ENCODE measurements at regions not wholly inside any gene's neighbourhood (a gene's known extent, or its start where the extent isn't known, plus 50 kb on each side); places are given as distances from the start of the nearest gene placed in this dataset.

GRCh38 chr13:58963321-58963720 lies 1200.4 kb downstream of the DIAPH3 start:
- CTCF ChIA-PET, result interaction anchor here (1.2 kb wide), 1 partner anchor 1338 kb away, joined by 5 read pairs; no protein-coding TSS in a partner anchor
- no peaks in the 10 kb centered on the region for H3K36me3 ChIP-seq (replicated peaks in 1 of 2; ENCODE audit: control insufficient read depth in 1 of 2, insufficient read depth in 2 of 2, low read length in 1 of 2)
- H3K9ac ChIP-seq, result no peak overlapping the region
- no peaks in the 10 kb centered on the region for H3K9me2 ChIP-seq
- no peak overlapping the region for H3K4me3 ChIP-seq (ENCODE audit: low read depth in 2 of 2, low read length in 1 of 2)
- no peak overlapping the region for H3K27ac ChIP-seq (ENCODE audit: low read depth in 2 of 2, low read length in 1 of 2)
- H3F3A ChIP-seq (replicated peaks; ENCODE audit: insufficient read depth), result no peaks in the 10 kb centered on the region
- POLR2A ChIA-PET, result no interaction called here
- no peak overlapping the region for H2AFZ ChIP-seq (ENCODE audit: low read depth)
- no peak overlapping the region for H3K4me2 ChIP-seq
- 66% methylated on average over 2 of the region's 2 CpGs for WGBS (ENCODE audit: low lambda C conversion rate)
- H3K9me3 ChIP-seq, result no peaks in the 10 kb centered on the region
- H4K20me1 ChIP-seq (ENCODE audit: insufficient read depth), result no peaks in the 10 kb centered on the region
- no peaks in the 10 kb centered on the region for H3K27me3 ChIP-seq (ENCODE audit: insufficient read depth)
- H3K4me1 ChIP-seq (ENCODE audit: control insufficient read depth in 1 of 2, insufficient read depth in 2 of 2, low read depth in 1 of 2, low read length in 1 of 2), result no peaks in the 10 kb centered on the region; a peak in 1 of 4 replicates
- no peaks in the 10 kb centered on the region for H3K79me2 ChIP-seq (ENCODE audit: insufficient read depth)
- TF ChIP-seq RAD21 (IDR thresholded peaks at IDR 0.05; ENCODE audit: low read length) (no peak), TCF12 (IDR thresholded peaks at IDR 0.05) (no peak), REST (IDR thresholded peaks at IDR 0.05; ENCODE audit: low read depth, low read length) (no peak), SIN3A (IDR thresholded peaks at IDR 0.05; ENCODE audit: borderline replicate concordance, low read depth, low read length) (no peak), EP300 (IDR thresholded peaks at IDR 0.05; ENCODE audit: borderline replicate concordance in 1 of 2, low read depth in 1 of 2, low read length in 1 of 2) (no peak), RXRA (IDR thresholded peaks at IDR 0.05; ENCODE audit: borderline replicate concordance, low read depth) (no peak), SMC3 (IDR thresholded peaks at IDR 0.05; ENCODE audit: low read depth, low read length) (no peak), NFIC (IDR thresholded peaks at IDR 0.05; ENCODE audit: borderline replicate concordance) (no peak), YY1 (IDR thresholded peaks at IDR 0.05; ENCODE audit: low read depth) (no peak), IRF3 (IDR thresholded peaks at IDR 0.05; ENCODE audit: low read depth, low read length) (no peak), JUND (IDR thresholded peaks at IDR 0.05) (no peak), POLR2AphosphoS5 (IDR thresholded peaks at IDR 0.05; ENCODE audit: low read depth, low read length) (no peak), GATA2 (CRISPR knock-in tag; IDR thresholded peaks at IDR 0.05) (no peak), ELF1 (IDR thresholded peaks at IDR 0.05) (no peak), TEAD4 (IDR thresholded peaks at IDR 0.05; ENCODE audit: borderline replicate concordance, insufficient read depth) (no peak), RFX5 (IDR thresholded peaks at IDR 0.05; ENCODE audit: low read length) (no peak), PBX3 (IDR thresholded peaks at IDR 0.05) (no peak), USF2 (IDR thresholded peaks at IDR 0.05; ENCODE audit: borderline replicate concordance, low read depth, low read length) (no peak), EZH2phosphoT487 (IDR thresholded peaks at IDR 0.05; ENCODE audit: borderline replicate concordance, low read depth) (no peak), NRF1 (IDR thresholded peaks at IDR 0.05; ENCODE audit: low read depth, low read length) (no peak)
- no peak for DNase-seq
